ENCODE measurements at regions not wholly inside any gene's neighbourhood (a gene's known extent, or its start where the extent isn't known, plus 50 kb on each side); places are given as distances from the start of the nearest gene placed in this dataset.
"Not testable (repeated sequence)": the region's sequence is repeated elsewhere in the genome, so short reads cannot be mapped to it uniquely, and the experiment has no call there.

DNA sequence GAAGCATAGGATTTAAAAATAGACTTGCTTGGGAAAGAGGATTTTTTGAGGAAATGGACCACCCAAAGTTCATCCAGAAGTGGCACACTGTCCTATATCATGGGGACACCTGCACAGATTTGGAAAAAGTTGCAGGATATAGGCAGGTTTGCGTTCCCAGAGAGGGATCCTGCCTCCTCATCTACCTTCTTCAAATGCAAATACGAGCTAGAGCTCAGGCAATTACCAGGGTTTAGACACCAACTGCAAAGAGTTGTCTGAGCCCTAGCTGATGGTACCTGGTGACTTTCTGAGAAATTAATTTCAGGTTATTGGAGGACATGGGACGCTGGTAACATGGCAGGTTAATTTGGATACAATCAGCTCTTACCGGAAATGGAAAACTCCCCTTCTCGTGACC is 423.7 kb upstream of the MTPN start:
- H3K36me3 ChIP-seq (ENCODE audit: control insufficient read depth in 1 of 2, insufficient read depth in 2 of 2, low read length in 2 of 2), result no peaks in the 10 kb centered on the region
- no peaks in the 10 kb centered on the region for H3K9me3 ChIP-seq (ENCODE audit: control insufficient read depth in 1 of 2, low read length in 2 of 2)
- H3K27ac ChIP-seq (ENCODE audit: low read depth, low read length), result no peak overlapping the region
- no peak overlapping the region for H3K9ac ChIP-seq (ENCODE audit: low read depth in 1 of 2, low read length in 2 of 2)
- no peaks in the 10 kb centered on the region for H3K4me1 ChIP-seq (ENCODE audit: control insufficient read depth in 1 of 2, insufficient read depth in 2 of 2, low read length in 2 of 2)
- H3K4me3 ChIP-seq (ENCODE audit: low read depth in 1 of 2, low read length in 2 of 2), result no peak overlapping the region
- no peaks in the 10 kb centered on the region for H3K27me3 ChIP-seq (ENCODE audit: control insufficient read depth in 1 of 2, insufficient read depth in 2 of 2, low read length in 2 of 2)

DNA sequence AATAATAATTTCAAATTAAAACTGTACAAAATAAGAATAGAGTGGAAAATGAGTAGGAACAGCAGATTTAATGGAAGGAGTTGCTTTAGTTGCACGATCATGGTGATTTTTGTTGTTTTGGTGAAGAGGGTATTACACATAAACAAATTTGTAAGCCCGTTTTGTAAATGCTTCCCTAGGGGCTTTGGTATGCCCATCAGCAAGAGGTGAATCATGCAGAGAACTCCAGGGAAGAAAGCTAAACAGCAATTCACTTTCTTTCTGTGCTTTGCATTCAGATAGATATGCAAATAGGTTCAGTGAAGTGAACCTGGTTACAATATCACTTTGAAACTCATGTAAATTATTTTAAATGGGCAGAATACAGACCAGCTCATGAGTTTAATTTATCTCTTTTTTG is 422.2 kb upstream of the MTPN start:
- Histone ChIP-seq H3K9me3 (ENCODE audit: control insufficient read depth in 1 of 2, low read length in 2 of 2) (no peaks in the 10 kb centered on the region), H3K9ac (ENCODE audit: low read depth in 1 of 2, low read length in 2 of 2) (no peak overlapping the region), H3K4me1 (ENCODE audit: control insufficient read depth in 1 of 2, insufficient read depth in 2 of 2, low read length in 2 of 2) (no peaks in the 10 kb centered on the region), H3K27ac (ENCODE audit: low read depth, low read length) (no peak overlapping the region), H3K36me3 (ENCODE audit: control insufficient read depth in 1 of 2, insufficient read depth in 2 of 2, low read length in 2 of 2) (no peaks in the 10 kb centered on the region), H3K27me3 (ENCODE audit: control insufficient read depth in 1 of 2, insufficient read depth in 2 of 2, low read length in 2 of 2) (no peaks in the 10 kb centered on the region), H3K4me3 (ENCODE audit: low read depth in 1 of 2, low read length in 2 of 2) (no peak overlapping the region)

DNA sequence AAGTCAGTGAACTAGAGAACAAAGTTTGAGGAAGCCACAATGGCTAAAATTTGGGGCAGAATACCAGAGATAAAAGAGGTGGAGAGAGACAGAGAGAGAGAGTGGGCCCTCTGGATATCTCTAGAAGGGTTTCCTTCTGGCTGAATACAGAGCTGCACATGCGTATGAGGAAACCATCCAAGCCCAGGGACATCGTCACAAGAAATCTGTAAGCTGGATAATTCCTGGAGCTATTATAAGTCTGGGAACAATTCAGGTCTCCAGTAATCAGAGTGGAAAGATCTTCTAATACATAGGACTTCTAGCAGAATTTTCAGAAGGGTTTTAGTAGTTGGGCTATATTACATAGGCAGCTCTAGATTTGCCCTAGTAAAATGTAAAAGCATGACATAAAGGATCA is 415.7 kb upstream of the MTPN start:
- H3K27me3 ChIP-seq (ENCODE audit: control insufficient read depth in 1 of 2, insufficient read depth in 2 of 2, low read length in 2 of 2), result no peaks in the 10 kb centered on the region
- H3K4me1 ChIP-seq (ENCODE audit: control insufficient read depth in 1 of 2, insufficient read depth in 2 of 2, low read length in 2 of 2), result no peaks in the 10 kb centered on the region
- no peak overlapping the region for H3K4me3 ChIP-seq (ENCODE audit: low read depth in 1 of 2, low read length in 2 of 2)
- H3K27ac ChIP-seq (ENCODE audit: low read depth, low read length), result no peak overlapping the region
- no peak overlapping the region for H3K9ac ChIP-seq (ENCODE audit: low read depth in 1 of 2, low read length in 2 of 2)
- H3K9me3 ChIP-seq (ENCODE audit: control insufficient read depth in 1 of 2, low read length in 2 of 2), result no peaks in the 10 kb centered on the region
- H3K36me3 ChIP-seq (ENCODE audit: control insufficient read depth in 1 of 2, insufficient read depth in 2 of 2, low read length in 2 of 2), result no peaks in the 10 kb centered on the region

DNA sequence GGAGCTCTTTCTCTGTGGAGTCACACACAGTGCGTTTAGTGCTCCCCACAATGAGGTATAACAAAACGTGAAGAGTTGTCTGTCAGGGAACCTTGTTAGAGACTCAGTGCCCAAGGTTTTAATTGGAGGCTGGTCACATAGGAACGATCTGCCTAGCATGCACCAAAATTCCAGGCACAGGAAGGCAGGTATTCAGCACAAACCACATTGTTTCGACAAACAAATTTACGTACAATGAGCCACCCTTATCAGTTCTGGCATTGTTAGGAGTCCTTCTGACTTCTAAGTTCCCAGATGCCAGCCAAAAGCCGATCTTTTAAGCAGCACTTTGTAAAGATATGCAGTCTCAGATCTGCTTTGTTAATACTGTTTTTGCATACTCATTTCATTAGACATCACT is 414.2 kb upstream of the MTPN start:
- no peak overlapping the region for H3K27ac ChIP-seq (ENCODE audit: low read depth, low read length)
- H3K27me3 ChIP-seq (ENCODE audit: control insufficient read depth in 1 of 2, insufficient read depth in 2 of 2, low read length in 2 of 2), result no peaks in the 10 kb centered on the region
- no peak overlapping the region for H3K9ac ChIP-seq (ENCODE audit: low read depth in 1 of 2, low read length in 2 of 2)
- no peak overlapping the region for H3K4me3 ChIP-seq (ENCODE audit: low read depth in 1 of 2, low read length in 2 of 2)
- H3K4me1 ChIP-seq (ENCODE audit: control insufficient read depth in 1 of 2, insufficient read depth in 2 of 2, low read length in 2 of 2), result no peaks in the 10 kb centered on the region
- H3K9me3 ChIP-seq (ENCODE audit: control insufficient read depth in 1 of 2, low read length in 2 of 2), result no peaks in the 10 kb centered on the region
- H3K36me3 ChIP-seq (ENCODE audit: control insufficient read depth in 1 of 2, insufficient read depth in 2 of 2, low read length in 2 of 2), result no peaks in the 10 kb centered on the region

DNA sequence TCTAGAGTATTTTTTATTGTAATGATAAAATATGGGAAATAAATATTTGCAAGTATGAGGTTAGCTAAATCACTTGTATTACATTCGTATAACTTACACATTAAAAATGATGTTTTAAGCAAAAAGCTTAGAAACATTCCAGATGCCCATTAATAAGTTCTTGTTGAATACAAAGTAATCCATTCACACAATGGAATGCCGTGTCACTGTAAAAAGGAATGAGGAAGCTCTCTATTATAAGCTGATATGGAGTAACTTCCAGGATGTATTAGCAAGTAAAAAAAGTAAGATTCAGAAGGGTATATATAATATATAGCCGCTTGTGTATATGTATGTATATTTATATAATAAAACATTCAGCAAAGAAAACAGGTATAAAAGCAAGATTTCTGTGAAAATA is 412.8 kb upstream of the MTPN start:
- Histone ChIP-seq H3K27ac (ENCODE audit: low read depth, low read length) (no peak overlapping the region), H3K4me1 (ENCODE audit: control insufficient read depth in 1 of 2, insufficient read depth in 2 of 2, low read length in 2 of 2) (no peaks in the 10 kb centered on the region), H3K27me3 (ENCODE audit: control insufficient read depth in 1 of 2, insufficient read depth in 2 of 2, low read length in 2 of 2) (no peaks in the 10 kb centered on the region), H3K9me3 (ENCODE audit: control insufficient read depth in 1 of 2, low read length in 2 of 2) (no peaks in the 10 kb centered on the region), H3K4me3 (ENCODE audit: low read depth in 1 of 2, low read length in 2 of 2) (no peak overlapping the region), H3K36me3 (ENCODE audit: control insufficient read depth in 1 of 2, insufficient read depth in 2 of 2, low read length in 2 of 2) (no peaks in the 10 kb centered on the region), H3K9ac (ENCODE audit: low read depth in 1 of 2, low read length in 2 of 2) (no peak overlapping the region)

DNA sequence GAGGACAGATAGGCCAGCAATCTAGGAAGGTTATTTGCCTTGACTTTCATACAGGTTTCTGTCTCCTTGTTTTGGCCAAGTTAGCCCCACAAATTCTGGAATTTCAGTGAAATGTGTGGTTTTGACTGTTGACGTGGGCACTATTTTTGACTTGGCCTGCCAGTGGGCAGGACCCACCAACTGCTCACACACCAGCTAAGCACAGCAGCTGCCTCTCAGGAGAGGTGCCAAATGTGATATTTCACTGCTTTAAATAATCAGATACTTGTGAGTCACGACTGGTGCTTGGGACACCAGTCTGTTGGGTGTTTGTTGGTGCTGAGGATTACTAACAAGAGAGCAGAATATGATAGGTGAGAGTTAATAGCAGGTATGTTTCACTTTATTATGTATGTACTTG is 409.7 kb upstream of the MTPN start:
- H3K4me3 ChIP-seq (ENCODE audit: low read depth in 1 of 2, low read length in 2 of 2), result no peak overlapping the region
- no peak overlapping the region for H3K27ac ChIP-seq (ENCODE audit: low read depth, low read length)
- H3K36me3 ChIP-seq (ENCODE audit: control insufficient read depth in 1 of 2, insufficient read depth in 2 of 2, low read length in 2 of 2), result no peaks in the 10 kb centered on the region
- no peaks in the 10 kb centered on the region for H3K9me3 ChIP-seq (ENCODE audit: control insufficient read depth in 1 of 2, low read length in 2 of 2)
- H3K4me1 ChIP-seq (ENCODE audit: control insufficient read depth in 1 of 2, insufficient read depth in 2 of 2, low read length in 2 of 2), result no peaks in the 10 kb centered on the region
- H3K9ac ChIP-seq (ENCODE audit: low read depth in 1 of 2, low read length in 2 of 2), result no peak overlapping the region
- H3K27me3 ChIP-seq (ENCODE audit: control insufficient read depth in 1 of 2, insufficient read depth in 2 of 2, low read length in 2 of 2), result no peaks in the 10 kb centered on the region

DNA sequence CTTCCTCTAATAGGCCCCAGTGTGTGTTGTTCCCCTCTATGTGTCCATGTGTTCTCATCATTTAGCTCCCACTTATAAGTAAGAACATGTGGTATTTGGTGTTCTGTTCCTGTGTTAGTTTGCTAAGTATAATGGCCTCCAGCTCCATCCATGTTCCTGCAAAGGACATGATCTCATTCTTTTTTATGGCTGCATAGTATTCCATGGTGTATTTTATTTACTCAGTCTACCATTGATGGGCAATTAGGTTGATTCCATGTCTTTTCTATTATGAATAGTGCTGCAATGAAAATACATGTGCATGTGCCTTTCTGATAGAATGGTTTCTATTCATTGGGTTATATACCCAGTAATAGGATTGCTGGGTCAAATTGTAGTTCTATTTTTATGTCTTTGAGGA is 394.2 kb upstream of the MTPN start:
- H3K4me3 ChIP-seq (ENCODE audit: low read depth in 1 of 2, low read length in 2 of 2); H3K9ac ChIP-seq (ENCODE audit: low read depth in 1 of 2, low read length in 2 of 2); H3K4me1 ChIP-seq (ENCODE audit: control insufficient read depth in 1 of 2, insufficient read depth in 2 of 2, low read length in 2 of 2); H3K36me3 ChIP-seq (ENCODE audit: control insufficient read depth in 1 of 2, insufficient read depth in 2 of 2, low read length in 2 of 2); H3K27ac ChIP-seq (ENCODE audit: low read depth, low read length); H3K9me3 ChIP-seq (ENCODE audit: control insufficient read depth in 1 of 2, low read length in 2 of 2); H3K27me3 ChIP-seq (ENCODE audit: control insufficient read depth in 1 of 2, insufficient read depth in 2 of 2, low read length in 2 of 2): not testable (repeated sequence)

DNA sequence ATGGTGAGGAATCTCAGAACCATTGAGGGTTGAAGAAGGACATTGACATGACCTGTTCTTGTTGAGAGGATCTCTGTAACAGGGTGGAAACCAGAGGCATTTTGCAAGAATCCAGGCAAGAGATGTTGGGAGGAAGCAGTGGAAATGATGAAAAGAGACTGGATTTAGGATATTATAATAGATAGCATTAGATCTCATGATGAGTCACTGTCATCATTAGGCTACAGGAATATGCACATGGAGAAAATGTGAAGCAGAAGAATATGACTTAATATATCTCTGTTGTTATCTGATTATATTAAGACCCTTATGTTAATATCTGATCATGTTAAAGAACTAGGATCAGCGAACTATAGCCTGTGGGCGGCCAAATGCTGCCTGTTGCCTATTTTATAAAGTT is 393.0 kb upstream of the MTPN start:
- no peaks in the 10 kb centered on the region for H3K27me3 ChIP-seq (ENCODE audit: control insufficient read depth in 1 of 2, insufficient read depth in 2 of 2, low read length in 2 of 2)

DNA sequence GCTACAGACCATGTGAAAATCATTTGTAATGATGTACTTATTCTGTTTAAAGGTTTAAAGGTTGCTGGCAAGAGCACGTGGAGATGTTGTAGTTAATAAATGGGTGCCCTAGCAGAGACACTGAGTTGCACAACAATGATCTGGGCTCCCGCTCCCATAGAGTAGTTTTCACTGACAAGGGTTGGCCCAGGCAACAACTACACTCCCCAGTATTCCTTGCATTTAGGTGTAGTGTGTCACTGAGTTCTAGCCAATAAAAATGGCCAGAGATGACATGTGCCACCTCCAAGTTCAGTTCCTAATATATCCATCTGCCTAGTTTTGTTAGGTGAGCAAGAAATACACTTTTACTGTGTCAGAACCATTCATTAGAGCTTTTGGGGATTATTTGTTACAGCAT is 392.1 kb upstream of the MTPN start:
- Histone ChIP-seq H3K4me3 (ENCODE audit: low read depth in 1 of 2, low read length in 2 of 2) (no peak overlapping the region), H3K27ac (ENCODE audit: low read depth, low read length) (no peak overlapping the region), H3K36me3 (ENCODE audit: control insufficient read depth in 1 of 2, insufficient read depth in 2 of 2, low read length in 2 of 2) (no peaks in the 10 kb centered on the region), H3K4me1 (ENCODE audit: control insufficient read depth in 1 of 2, insufficient read depth in 2 of 2, low read length in 2 of 2) (no peaks in the 10 kb centered on the region), H3K27me3 (ENCODE audit: control insufficient read depth in 1 of 2, insufficient read depth in 2 of 2, low read length in 2 of 2) (no peaks in the 10 kb centered on the region), H3K9ac (ENCODE audit: low read depth in 1 of 2, low read length in 2 of 2) (no peak overlapping the region), H3K9me3 (ENCODE audit: control insufficient read depth in 1 of 2, low read length in 2 of 2) (no peaks in the 10 kb centered on the region)

More for the DNA sequence above, 393.0 kb upstream of the MTPN start:
- Histone ChIP-seq H3K4me1 (ENCODE audit: control insufficient read depth in 1 of 2, insufficient read depth in 2 of 2, low read length in 2 of 2) (no peaks in the 10 kb centered on the region), H3K36me3 (ENCODE audit: control insufficient read depth in 1 of 2, insufficient read depth in 2 of 2, low read length in 2 of 2) (no peaks in the 10 kb centered on the region), H3K4me3 (ENCODE audit: low read depth in 1 of 2, low read length in 2 of 2) (no peak overlapping the region), H3K9ac (ENCODE audit: low read depth in 1 of 2, low read length in 2 of 2) (no peak overlapping the region), H3K27ac (ENCODE audit: low read depth, low read length) (no peak overlapping the region), H3K9me3 (ENCODE audit: control insufficient read depth in 1 of 2, low read length in 2 of 2) (no peaks in the 10 kb centered on the region)

DNA sequence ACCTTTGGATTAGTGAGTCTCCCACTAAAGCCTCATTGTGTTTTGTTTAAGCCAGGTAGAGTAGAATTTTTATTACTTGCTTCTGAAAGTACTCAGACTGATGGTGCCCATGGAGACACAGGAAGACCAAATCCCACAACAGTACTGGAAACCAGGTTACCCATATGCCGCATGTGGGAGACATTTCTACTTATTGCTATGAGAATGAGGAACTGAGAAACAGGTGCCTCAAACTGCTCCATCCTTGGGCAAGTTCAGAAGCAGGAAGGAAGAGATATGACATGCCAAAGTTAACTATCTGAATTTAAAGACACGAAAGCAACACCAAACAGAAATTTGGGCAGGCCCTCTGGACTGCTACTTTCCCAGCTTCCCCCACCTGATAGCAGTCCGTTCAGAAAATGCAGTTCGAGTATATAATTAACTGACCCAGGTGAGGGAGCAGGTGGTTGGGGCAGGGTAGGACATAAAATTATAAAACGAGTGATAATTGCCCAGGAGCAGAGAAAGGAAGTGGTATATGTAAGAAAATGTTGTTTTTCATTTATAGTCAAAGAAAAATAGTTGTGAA is 382.3 kb upstream of the MTPN start:
- Histone ChIP-seq H3K4me3 (ENCODE audit: low read depth in 1 of 2, low read length in 2 of 2) (no peak overlapping the region), H3K4me1 (ENCODE audit: control insufficient read depth in 1 of 2, insufficient read depth in 2 of 2, low read length in 2 of 2) (no peaks in the 10 kb centered on the region), H3K36me3 (ENCODE audit: control insufficient read depth in 1 of 2, insufficient read depth in 2 of 2, low read length in 2 of 2) (no peaks in the 10 kb centered on the region), H3K27ac (ENCODE audit: low read depth, low read length) (no peak overlapping the region), H3K9me3 (ENCODE audit: control insufficient read depth in 1 of 2, low read length in 2 of 2) (peaks cover 0 to 7% of the 10 kb centered on the region in 2 donors), H3K9ac (ENCODE audit: low read depth in 1 of 2, low read length in 2 of 2) (no peak overlapping the region), H3K27me3 (ENCODE audit: control insufficient read depth in 1 of 2, insufficient read depth in 2 of 2, low read length in 2 of 2) (no peaks in the 10 kb centered on the region)

DNA sequence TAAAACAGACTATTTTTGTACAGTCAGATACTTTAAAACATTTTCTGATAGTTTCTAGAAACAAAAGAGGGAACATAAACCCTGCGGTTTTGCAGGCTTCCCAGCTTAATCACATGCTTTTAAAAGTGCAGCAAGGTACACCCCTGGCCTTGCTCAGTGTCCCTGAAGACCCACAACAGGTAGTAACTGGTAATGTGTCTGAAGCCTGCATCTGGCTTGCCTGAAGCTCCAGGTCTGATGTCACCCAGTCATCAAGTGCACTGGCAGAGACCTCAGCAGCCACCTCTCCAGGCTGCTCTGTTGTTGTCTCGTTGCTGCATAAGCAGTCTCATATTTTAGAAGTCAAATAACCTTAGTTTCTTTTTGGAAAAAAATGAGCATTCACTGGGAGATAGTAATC is 376.1 kb upstream of the MTPN start:
- Histone ChIP-seq H3K27me3 (ENCODE audit: control insufficient read depth in 1 of 2, insufficient read depth in 2 of 2, low read length in 2 of 2) (no peaks in the 10 kb centered on the region), H3K36me3 (ENCODE audit: control insufficient read depth in 1 of 2, insufficient read depth in 2 of 2, low read length in 2 of 2) (no peaks in the 10 kb centered on the region), H3K4me3 (ENCODE audit: low read depth in 1 of 2, low read length in 2 of 2) (no peak overlapping the region), H3K9me3 (ENCODE audit: control insufficient read depth in 1 of 2, low read length in 2 of 2) (peaks cover 0 to 4% of the 10 kb centered on the region in 2 donors), H3K4me1 (ENCODE audit: control insufficient read depth in 1 of 2, insufficient read depth in 2 of 2, low read length in 2 of 2) (no peaks in the 10 kb centered on the region), H3K9ac (ENCODE audit: low read depth in 1 of 2, low read length in 2 of 2) (no peak overlapping the region), H3K27ac (ENCODE audit: low read depth, low read length) (no peak overlapping the region)
